GM12878 (cell line): ENCODE measurements at regions not wholly inside any gene's neighbourhood (a gene's known extent, or its start where the extent isn't known, plus 50 kb on each side); places are given as distances from the start of the nearest gene placed in this dataset.

Experiments
- CTCF ChIP-seq, 3 experiments: IDR thresholded peaks in 2 of 3; conservative IDR thresholded peaks in 1 of 3; 2 replicates each; pipeline ENCODE4 v1.5.1; 2011; ENCODE audit warnings: low read depth in 3 of 3, low read length in 3 of 3, mild to moderate bottlenecking in 3 of 3, control low read depth in 2 of 3, moderate library complexity in 2 of 3, inconsistent platforms in 1 of 3, mixed read lengths in 1 of 3; ENCODE audit not compliant: control insufficient read depth in 2 of 3, insufficient read depth in 1 of 3; ENCODE audit errors: extremely low read depth in 1 of 3
- IKZF1 ChIP-seq: fragments of 450-650 bp; conservative IDR thresholded peaks from 2 replicates; pipeline ENCODE4 v1.6.1; 2017; ENCODE audit warnings: antibody characterized with exemption, mild to moderate bottlenecking

- TF ChIP-seq IKZF1 (no peak), CTCF (IDR thresholded peaks at IDR 0.05 in 2 of 3, conservative IDR thresholded peaks at IDR 0.05 in 1 of 3; ENCODE audit: control insufficient read depth in 2 of 3, extremely low read depth in 1 of 3, insufficient read depth in 1 of 3, low read depth in 3 of 3, low read length in 3 of 3) (no peak)
Observed at GRCh38 chr2:236790963-236791362, 221.3 kb downstream of the ACKR3 start.
